ENCODE measurements at regions not wholly inside any gene's neighbourhood (a gene's known extent, or its start where the extent isn't known, plus 50 kb on each side); places are given as distances from the start of the nearest gene placed in this dataset.

DNA sequence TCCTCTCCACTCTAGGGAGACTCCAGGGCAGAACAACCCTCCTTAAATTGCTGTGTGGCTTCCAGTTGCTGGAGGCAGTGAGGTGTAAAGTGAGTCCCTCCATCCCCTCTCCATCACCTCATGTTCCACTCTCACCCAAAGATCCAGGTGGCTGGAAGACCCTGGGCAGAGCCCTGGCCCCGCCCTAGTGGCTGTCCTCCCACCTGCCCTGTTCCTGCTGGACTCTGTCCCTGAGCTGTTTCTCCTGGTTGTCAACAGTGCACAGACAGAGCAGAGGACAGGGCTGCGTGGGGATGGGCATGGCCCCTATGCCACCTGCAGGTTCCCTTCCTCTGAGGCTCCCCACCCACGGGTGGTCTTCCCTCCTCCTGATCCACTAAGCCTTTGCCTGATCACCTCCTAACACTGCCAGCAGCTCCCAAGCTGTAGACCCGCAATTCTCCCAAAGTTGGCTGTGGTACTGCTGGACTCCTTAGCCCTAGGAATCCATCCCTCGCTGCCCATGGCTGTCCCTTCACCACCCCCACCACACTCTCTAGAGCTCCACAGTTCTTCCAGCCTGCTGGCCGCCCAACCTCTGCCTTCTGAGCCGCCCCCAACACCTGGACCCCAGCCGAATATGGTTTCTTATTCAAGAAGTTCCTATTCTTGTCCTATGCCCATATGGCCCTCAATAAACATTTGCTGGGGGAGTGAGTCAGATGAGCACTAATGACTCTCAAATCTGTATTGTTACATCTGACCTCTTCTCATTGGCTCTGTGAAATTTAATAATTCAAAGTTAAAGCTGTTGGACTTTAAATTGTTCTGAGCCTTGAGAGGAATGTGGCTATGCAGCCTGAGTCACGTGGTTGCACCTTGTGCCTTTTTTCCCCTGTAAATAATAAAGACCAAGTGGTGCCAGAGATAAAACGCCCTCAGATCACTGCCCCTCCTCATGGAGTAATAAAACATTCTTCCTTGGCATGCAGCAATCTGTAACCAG lies 260.0 kb upstream of the HS6ST1 start:
- DNase-seq (ENCODE audit: low spot score) = no peak

DNA sequence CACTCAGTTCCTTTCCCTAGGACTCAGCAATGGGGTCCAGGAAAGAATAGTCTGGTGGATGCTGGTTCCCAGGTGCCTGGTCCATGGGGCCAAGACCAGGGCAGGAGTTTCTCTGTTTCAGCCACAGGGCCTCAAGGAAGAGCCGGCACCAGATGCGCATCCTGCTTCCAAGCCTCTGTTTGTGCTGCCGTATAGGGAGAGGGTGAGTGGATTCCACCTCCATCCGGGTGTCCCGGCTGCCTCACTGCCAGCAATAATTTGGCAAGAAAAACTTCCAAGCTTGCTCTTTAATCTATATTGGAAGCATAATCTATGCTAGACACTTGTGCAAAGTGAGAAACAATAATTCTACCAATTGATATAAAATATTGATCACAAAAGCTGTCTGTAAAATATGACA lies 261.2 kb upstream of the HS6ST1 start:
- DNase-seq (ENCODE audit: low spot score) = no peak

DNA sequence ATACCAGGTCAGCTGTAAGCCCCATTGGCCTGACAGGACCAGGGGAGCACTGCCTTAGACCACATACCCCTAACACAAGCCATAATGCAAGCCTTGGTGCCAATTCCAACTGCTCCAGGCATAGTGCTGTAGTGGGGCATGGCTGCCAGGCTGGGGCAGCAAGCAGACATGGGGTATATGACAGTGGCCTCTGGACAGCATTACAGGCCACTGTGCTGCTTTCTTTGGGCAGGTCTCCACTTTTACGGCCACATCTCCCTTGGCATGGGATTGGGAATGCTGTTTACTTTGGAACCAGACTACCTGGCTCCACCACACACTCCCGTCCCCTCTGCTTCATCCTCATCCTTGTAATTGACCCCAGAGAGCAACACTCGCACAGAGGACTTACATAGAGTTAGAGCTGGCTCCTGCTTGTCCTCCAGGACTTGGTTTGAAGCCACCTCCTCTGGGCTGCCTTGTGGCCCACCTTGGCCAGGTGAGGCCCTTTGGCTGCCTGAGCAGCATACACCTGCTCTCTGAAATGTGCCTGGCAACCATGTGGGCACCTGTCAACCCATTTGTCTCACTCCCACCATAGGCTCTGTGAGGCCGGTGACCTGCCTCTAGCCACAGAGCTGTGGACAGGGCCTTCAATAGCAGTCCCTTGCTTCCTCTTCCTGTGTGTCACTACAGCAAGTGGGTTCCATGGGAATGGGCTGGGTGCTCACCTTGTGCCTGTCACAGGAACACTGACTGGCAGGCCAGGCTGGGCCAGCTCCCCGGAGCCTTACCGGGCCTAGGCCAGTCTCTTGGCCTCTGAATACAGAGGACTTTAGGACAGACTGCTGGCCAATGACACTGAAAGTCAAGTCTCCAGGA lies 262.6 kb upstream of the HS6ST1 start:
- no peak for DNase-seq (ENCODE audit: low spot score)

DNA sequence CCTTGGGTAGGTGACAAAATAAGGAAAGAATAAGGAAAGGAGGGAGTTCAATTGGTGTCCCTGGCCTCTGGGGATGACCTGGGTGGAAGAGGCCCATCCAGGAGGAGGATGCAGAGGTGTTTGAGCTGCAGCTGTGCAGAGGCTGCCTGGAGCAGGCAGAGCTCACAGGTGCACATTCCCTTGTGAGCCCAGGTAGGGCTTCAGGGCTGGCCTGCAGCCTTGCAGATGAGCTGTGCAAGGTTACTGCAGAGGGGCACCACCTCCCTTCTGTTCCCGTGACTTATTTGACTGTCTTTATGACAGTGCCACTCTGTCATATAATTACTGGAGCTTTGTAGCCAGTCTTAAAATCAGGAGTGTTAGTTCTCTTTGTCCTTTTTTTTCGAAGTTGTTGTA lies 263.2 kb upstream of the HS6ST1 start:
- no peak for DNase-seq (ENCODE audit: low spot score)

DNA sequence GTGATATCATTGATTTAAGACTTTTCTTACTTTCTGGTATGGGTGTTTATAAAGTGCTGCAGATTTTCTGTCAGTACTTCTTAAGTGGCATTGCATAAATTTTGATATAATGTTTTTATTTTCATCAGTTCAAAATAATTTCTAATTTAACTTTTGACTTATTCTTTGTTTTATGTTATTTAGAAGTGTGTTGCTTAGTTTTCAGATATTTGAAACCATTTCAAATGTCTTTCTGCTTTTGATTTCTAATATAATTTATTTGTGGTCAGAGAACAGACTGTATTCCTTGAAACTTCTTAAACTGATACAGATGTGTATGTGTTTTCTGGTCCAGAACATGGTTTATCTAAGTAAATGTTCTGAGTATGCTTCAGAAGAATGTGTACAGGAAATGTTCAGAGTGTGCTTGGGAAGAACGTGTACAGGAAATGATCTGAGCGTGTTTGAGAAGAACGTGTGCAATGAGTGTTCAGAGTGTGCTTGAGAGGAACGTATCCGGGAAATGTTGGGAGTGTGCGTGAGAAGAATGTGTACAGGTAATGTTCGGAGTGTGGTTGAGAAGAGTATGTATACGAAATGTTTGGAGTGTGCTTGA lies 265.7 kb upstream of the HS6ST1 start:
- DNase-seq (ENCODE audit: low spot score) = no peak

DNA sequence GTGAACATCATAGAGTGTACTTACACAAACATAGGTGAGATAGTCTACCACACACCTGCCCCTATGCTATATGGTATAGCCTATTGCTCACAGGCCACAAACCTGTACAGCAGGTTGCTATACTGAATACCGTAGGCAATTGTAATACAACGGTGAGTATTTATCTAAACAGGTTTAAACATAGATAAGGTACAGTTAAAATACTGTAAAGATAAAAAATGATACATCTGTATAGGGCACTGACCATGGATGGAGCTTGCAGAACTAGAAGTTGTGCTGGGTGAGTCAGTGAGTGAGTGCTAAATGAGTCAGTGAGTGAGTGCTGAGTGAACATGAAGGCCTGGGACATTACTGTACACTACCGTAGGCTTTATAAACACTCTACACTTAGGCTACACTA lies 267.0 kb upstream of the HS6ST1 start:
- DNase-seq (ENCODE audit: low spot score) = no peak

DNA sequence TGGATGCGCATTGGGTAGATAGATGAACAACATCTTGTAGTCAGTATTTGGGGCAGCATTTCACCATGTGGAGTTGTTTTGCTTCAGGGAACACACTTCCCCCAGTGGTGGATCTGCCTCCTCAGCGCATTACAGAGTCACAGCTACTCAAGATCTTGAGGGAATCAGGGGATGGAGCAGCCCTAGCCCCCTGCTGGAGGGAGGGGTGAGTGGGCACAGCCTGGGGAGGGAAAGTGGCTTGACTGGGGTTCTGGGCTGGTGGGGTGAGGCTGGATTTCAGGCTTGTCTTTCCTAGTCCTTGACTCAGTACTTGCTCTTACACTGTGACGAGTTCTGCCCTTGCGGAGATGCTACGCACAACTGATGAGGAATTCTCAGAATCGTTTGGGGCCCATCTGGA lies 271.0 kb upstream of the HS6ST1 start:
- DNase-seq (ENCODE audit: low spot score) = no peak

DNA sequence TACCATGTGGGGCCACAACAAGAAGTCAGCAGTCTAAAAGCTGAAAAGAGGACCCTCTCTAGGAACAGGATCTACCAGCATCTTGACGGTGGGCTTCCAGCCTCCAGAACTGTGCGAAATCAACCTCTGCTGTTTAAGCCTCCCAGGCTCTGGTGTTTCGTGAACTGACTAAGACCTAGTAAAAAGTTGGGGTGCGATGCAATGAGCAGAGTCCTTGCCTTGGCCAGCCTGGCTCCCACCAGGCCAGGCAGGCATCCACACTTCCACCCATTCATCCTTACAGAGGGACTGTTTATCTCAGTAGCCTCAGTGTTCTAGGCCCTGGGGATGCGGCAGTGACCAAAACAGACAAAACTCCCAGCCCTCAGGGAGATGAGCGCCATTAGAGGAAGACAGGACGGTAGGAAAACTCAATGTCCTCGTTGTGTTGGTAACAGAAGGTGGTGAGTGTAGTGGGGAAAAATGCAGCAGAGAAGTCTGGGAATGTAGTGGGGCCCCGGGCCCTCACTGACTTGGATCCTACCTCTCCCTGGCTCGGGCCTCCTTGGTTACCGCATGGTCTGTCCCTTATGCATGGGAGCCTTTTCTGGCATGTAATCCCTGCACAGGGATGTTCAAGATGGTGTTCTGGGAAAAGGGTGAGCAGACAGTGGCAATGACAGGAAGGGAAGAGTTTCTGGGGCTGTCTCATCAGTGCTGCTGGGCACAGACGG lies 271.8 kb upstream of the HS6ST1 start:
- no peak for DNase-seq (ENCODE audit: low spot score)

DNA sequence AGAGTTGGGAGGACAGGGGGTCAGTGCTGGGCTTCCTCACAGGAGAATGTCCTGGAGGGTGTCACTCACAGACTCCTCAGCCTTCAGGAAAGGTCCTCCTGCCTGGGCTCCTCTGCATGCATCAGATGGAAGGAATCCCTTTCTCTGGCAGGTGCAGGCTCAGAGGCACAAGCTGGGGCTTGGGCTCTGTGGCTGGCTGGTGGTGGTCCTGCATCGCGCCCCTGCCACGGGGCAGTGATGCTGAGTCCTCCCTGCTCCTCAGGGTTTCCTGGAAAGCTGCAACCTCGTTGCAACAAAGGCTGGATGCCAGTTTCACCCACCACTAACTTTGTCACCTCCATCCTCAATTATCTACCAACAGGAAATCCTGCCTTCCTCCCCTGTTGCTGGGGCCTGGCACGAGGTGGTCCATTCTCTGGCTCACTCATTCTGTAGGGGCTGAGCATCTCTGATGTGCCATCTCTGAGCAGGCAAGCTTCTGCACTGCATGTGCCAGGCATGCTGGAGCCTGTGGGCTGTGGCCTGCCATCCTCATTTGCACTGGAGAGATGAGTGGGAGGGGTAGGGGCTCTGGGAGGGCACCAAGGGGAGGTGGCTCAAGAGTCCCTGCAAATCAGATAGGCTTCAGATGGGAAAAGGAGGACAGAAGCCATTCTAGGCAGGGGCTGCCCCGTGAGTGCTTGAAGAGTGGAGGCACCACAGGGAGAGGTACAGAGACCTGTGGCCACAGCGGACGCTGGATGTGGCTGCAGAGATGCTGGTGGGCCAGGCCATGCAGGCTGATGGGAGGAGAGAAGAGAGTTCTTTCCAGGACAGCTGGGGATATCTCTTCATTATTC lies 272.6 kb upstream of the HS6ST1 start:
- no peak for DNase-seq (ENCODE audit: low spot score)

DNA sequence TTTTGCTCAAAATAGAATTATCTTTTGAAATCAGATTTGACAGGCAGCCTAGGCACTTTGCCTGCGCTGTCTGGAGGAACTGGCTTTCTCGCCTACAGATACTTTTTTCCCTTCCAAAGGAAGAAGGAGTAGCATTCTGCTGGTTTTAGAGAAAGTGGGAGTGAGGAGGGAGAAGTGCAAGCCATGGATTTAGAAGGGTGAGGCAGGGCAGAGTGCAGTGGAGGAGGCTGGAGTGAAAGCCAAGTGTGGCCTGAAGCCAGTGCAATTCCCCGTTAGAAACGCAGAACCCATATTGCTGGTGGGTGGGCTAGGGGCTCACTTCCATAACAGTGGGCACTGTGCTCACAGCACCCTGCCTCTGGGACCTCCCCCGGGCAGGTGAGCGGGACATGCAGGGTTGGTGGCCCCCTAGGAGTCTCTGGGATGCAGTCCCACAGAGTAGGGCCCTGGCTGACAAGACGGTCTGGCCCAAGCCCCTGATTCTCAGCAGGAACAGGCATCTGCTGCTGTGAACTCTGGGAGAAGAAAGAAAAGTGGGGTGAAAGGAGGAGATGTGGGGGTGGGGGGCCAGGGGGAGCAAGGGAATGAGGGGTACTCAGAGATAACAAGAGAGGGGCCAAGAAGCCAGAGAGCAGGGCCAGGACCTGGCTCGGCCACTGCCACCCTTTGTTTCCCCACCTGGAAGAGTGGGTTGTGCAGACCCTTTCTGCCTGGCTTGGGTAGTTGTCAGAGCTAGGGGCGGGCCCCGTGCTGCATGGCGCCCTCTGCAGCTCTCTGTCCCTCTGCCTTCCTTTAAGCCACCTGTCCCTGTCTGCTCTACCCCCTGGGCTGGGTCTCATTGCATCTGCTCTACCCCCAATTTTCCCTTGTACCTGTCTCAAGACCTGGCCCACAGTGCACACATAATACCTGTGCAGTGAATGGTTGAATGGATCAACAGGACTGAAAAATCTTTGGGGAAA lies 273.5 kb upstream of the HS6ST1 start:
- no peak for DNase-seq (ENCODE audit: low spot score)

DNA sequence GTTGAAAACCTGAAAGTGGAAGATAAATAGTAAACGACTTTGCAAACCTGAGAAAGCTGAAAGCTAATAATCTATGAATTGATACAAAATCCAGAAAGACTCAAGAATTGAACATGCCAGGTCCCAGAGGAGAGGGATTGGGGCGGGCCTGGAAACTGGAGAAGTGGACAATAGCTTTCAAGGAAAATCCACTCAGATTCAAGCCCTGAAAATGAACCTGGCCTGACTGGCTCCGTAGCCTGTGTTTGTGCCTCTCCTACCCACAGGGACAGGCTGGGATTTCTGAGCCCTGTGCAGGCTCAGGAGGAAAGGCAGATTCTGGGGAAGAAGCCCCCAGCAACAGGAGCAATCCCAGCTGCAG lies 274.8 kb upstream of the HS6ST1 start:
- no peak for DNase-seq (ENCODE audit: low spot score)

DNA sequence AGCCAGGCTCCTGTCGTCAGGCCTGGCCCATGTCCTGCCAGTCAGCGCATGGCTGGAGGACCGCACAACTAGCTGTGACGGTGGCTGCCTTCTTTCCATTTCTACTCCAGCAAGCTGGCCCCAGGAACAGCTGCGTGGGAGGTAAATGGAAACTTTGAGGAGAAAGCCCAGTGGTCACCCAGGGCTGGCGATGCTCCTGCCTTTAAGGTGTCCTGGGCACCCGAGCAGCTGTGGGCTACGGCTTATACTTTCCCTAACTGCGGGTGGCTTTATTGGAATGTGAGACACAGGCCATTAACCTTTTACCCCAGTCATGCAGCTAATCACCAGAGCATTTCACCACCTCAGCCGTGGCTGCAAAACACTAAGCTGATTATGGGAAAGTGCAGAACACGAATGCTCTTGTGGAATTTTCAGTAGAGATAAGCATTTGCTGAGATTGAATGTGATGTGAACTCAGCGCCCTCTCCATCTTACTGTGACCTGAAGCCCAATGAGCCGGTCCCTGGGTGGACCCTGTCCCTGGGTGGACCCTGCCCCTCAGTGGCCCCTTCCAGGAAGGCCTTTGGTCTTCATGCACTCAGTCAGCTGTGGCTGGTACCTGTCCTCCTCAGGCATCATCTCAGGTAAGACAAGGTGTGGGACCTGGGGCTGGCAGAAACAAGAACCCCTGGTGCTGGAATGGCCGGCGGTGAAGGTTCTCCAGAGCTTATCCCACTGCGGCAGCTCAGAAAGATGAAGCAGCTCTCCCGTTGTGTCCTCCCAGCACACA lies 275.4 kb upstream of the HS6ST1 start:
- no peak for DNase-seq (ENCODE audit: low spot score)

DNA sequence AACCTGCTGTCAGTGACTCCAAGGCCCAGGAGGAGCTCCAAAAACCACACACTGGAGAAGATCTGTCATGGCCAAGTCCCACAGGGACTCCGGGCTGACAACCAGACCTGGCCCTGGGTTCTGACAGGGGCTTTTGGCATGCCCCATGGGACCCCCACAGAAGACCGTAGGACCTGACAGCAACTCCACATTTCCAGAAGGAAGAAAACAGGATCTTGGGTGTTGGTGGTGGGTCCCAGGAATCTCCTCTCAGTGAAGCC lies 275.9 kb upstream of the HS6ST1 start:
- DNase-seq (ENCODE audit: low spot score) = no peak

DNA sequence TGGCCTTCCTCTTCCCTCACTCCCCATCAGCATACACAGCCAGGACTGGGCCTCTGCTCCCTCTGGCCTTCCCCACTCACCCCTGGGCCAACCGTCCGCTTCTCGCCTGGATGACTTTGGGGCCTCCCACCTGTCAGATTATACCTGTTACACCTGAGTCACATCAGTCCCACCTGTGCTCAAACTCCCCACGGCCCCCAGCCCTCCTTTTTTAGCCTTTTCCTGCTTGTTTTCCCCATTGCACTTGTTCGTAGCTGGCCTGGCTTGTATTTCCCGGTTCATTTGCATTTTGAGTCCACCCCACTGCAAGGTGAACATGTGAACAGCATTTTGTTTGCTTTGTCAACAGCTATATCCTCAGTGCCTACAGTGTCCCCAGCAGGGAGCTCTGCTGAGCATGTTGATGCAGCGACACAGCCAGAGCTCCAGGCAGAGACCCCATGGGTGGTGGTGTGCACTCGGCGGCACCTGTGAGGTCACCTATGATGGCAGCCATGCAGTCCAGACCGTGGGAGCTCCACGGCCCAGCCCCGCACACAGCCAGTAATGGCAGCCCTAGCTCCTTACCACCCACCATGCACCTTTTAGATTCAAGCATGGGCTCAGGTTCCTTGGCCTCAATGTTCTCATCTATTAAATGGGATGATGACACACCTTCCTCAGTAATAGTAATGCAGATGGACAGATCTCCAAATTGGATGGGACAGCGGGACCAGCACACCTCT lies 276.4 kb upstream of the HS6ST1 start:
- no peak for DNase-seq (ENCODE audit: low spot score)

DNA sequence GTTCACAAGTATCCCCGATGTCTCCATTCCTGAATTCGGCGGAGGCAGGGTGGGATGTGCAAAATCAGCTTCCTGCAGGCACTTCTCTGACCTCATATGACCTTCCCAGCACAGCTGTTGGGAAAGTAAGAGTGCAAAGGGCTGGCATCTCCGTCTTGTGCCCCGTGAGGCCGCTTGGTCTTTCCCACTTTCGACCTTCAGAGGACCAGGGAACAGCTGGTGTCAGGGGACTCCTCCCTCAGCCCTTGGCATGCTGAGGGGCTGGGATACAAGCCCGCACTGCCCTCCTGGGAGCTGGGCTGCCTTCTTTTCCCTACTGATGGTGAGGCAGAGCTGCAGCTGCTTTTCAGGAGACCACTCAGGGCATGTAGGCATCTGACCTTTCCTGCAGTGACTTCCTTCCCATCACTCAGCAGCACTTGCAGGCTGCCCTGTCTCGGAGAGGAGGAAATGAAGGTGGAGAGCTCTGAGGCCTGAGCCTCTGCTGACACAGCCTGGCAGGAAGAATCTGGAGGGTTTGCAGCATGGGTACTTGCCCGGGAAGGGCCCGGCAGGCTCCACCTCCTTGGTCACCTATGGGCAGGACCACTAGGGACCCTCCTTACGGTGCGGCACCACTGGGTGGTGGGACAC lies 277.2 kb upstream of the HS6ST1 start:
- no peak for DNase-seq (ENCODE audit: low spot score)

DNA sequence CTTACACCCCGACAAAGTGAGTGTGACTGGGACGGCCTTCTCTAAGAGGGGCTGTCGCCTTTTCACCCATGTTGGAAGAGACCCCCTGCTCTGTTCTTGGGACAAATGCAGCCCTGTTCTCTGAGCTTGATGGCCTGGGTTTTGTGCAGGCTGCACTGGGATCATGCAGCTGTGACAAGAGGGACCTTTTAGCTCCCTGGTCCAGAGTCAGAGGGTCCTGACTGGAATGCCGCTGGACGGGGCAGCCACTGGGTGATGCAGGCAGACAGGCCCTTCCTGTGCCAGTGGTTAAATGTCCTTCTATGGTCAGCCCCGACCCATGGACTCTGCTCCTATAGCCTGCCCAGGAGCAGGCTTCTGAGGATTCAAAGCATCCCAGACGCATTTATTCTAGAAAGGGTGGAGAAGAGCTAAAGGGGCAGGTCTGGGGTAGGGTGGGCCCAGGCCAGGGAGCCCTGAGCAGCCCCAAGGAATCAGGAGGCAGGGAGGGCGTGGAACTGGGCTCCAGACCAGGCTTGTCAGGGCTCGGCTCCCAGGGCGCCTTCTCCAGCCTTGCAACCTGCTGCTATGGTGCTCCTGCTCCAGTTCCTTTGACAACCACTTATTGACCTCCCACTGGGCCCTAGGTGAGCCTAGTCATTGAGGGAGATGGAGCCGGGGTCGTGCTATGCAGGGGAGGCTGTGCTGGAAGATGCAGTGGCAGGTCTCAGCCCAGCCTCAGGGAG lies 277.9 kb upstream of the HS6ST1 start:
- DNase-seq (ENCODE audit: low spot score) = no peak

DNA sequence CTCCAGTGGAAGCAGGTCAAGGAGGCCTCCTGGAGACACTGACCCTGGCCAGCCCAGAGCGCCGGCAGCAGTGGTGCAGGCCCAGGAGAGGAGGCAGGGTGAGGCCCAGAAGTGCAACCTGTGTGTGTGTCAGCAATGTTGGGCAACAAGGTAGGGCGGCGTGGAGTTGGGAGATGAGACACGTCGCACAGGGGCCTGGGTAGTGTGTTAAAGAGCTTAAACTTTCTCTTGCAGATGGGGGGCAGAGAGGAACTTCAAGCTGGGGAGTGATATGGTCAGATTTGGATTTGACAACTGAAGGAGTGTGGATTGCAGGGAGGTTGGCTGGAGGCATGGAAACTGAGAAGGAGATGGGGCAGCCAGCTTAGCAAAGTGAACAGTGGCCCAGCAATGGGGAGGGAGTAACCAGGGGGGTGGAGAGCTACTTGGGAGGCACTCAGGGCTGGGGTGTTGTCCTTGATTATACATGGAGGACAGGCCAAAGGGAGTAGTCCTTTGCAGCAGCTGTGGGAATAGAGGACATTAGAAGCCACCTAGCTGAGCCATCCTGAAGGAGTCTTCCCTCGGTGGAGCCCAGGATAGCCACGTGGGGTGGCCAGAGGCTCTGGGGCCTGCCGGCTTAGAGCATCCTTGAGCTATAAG lies 278.6 kb upstream of the HS6ST1 start:
- DNase-seq (ENCODE audit: low spot score) = no peak
